ENCODE measurements at regions not wholly inside any gene's neighbourhood (a gene's known extent, or its start where the extent isn't known, plus 50 kb on each side); places are given as distances from the start of the nearest gene placed in this dataset.

DNA sequence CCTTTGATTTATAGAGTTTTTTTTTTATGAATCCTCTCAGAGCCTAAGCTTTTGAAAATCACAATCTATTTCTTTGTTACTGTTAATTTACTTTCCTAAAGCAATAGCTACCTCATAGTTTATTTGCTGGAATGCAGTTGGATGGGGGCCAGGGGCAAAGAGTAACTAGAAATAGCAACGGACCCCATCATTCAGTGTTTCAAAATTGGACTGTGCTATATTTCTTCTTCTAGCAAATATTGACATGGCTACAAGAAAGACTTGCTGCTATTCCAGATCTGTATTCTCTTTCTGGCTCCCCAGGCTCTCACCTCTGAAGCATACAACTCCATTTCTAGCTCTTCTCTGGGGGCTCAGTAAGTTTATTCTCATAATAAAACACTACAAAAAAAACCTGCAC is 661.6 kb upstream of the NRG3 start:
- no peak for TF ChIP-seq POLR2A (IDR thresholded peaks at IDR 0.05)
- H3K4me3 ChIP-seq = no peak overlapping the region
- DNase-seq = no peak
- whole genome bisulfite sequencing, 3 donors = 3 to 15% (median 13%) methylated on average over 1 of the region's 1 CpG
- no peak overlapping the region for H3K27ac ChIP-seq
- H3K4me1 ChIP-seq (ENCODE audit: insufficient read depth) = no peaks in the 10 kb centered on the region
- H3K36me3 ChIP-seq = no peaks in the 10 kb centered on the region
- intact Hi-C loops (cut with DNase I) = no loop called here
- H3K9me3 ChIP-seq = no peaks in the 10 kb centered on the region
- H3K27me3 ChIP-seq = no peaks in the 10 kb centered on the region

GRCh38 chr10:81215498-81215897 is 659.5 kb upstream of the NRG3 start:
- no peaks in the 10 kb centered on the region for H3K9me3 ChIP-seq
- H3K27me3 ChIP-seq = no peaks in the 10 kb centered on the region
- 51 to 55% (median 53%) methylated on average over 3 of the region's 3 CpGs for WGBS, 3 donors
- H3K27ac ChIP-seq = no peak overlapping the region
- no peak for TF ChIP-seq POLR2A (IDR thresholded peaks at IDR 0.05)
- no peak for TF ChIP-seq EP300 (IDR thresholded peaks at IDR 0.05)
- TF ChIP-seq CTCF (IDR thresholded peaks at IDR 0.05) = no peak
- H3K4me3 ChIP-seq = no peak overlapping the region
- intact Hi-C loops (cut with DNase I) = no loop called here
- no peak for DNase-seq
- H3K36me3 ChIP-seq = no peaks in the 10 kb centered on the region
- no peaks in the 10 kb centered on the region for H3K4me1 ChIP-seq (ENCODE audit: insufficient read depth)

GRCh38 chr10:81216949-81217348 is 658.0 kb upstream of the NRG3 start:
- H3K27me3 ChIP-seq = no peaks in the 10 kb centered on the region
- TF ChIP-seq CTCF (IDR thresholded peaks at IDR 0.05) (no peak), POLR2A (IDR thresholded peaks at IDR 0.05) (no peak), EP300 (IDR thresholded peaks at IDR 0.05) (no peak)
- H3K4me1 ChIP-seq (ENCODE audit: insufficient read depth) = no peaks in the 10 kb centered on the region
- intact Hi-C loops (cut with DNase I) = no loop called here
- no peaks in the 10 kb centered on the region for H3K9me3 ChIP-seq
- WGBS, 3 donors = 81 to 93% (median 86%) methylated on average over 5 of the region's 5 CpGs
- DNase-seq = no peak
- no peaks in the 10 kb centered on the region for H3K36me3 ChIP-seq
- no peak overlapping the region for H3K27ac ChIP-seq
- no peak overlapping the region for H3K4me3 ChIP-seq

DNA sequence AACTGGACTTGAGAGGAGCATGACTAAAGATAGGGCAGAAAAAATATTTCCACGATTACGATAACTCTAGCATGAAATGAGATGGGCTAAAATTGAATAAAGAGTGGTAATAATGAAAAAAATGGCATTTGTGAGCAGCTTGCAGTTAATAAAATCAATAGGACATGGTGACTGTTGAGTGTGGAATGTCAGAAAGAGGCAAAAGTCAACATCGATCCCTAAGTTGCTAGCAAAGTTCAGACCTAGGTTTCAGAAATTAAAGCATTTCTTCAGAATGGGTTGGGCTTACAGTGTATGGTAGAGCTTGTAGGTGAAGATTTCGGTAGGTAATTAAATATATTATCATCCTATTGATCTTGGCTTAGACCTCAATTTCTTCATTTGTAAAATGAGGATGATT is 656.7 kb upstream of the NRG3 start:
- Histone ChIP-seq H3K4me1 (ENCODE audit: insufficient read depth) (no peaks in the 10 kb centered on the region), H3K4me3 (no peak overlapping the region), H3K27me3 (no peaks in the 10 kb centered on the region), H3K36me3 (no peaks in the 10 kb centered on the region), H3K9me3 (no peaks in the 10 kb centered on the region), H3K27ac (no peak overlapping the region)
- intact Hi-C loops (cut with DNase I) = no loop called here
- DNase-seq = no peak
- TF ChIP-seq EP300 (IDR thresholded peaks at IDR 0.05) (no peak), POLR2A (IDR thresholded peaks at IDR 0.05) (no peak), CTCF (IDR thresholded peaks at IDR 0.05) (no peak)
- WGBS, 3 donors = 86 to 89% (median 86%) methylated on average over 4 of the region's 4 CpGs

DNA sequence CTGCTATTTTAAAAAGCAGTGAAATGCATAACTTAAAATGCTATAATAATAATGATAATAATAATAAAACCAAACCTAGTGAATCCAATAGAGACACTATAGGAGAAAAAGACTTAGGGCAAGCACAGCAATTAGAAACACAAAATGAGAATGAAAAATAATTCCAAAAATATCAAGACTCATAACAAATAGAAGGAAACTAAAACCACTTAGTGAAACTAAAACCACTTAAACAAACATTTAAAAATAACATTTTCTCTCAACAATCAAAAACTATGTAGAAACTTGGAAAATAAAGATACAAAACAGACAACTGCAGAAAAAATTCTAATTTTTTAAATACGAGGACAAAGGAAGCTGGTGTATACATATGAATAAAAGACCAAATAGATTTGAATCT is 655.2 kb upstream of the NRG3 start:
- Histone ChIP-seq H3K4me3 (no peak overlapping the region), H3K9me3 (no peaks in the 10 kb centered on the region), H3K27ac (no peak overlapping the region), H3K27me3 (no peaks in the 10 kb centered on the region), H3K36me3 (no peaks in the 10 kb centered on the region), H3K4me1 (ENCODE audit: insufficient read depth) (no peaks in the 10 kb centered on the region)
- TF ChIP-seq EP300 (IDR thresholded peaks at IDR 0.05) (no peak), POLR2A (IDR thresholded peaks at IDR 0.05) (no peak), CTCF (IDR thresholded peaks at IDR 0.05) (no peak)
- intact Hi-C loops (cut with DNase I) = no loop called here
- 32 to 64% (median 37%) methylated on average over 1 of the region's 1 CpG for WGBS, 3 donors
- no peak for DNase-seq
